Calu3 (cell line): ENCODE measurements at regions not wholly inside any gene's neighbourhood (a gene's known extent, or its start where the extent isn't known, plus 50 kb on each side); places are given as distances from the start of the nearest gene placed in this dataset.

Experiments used
- BruUV-seq: library from RNA; stranded (reverse); fragments of 400-500 nt; replicated peaks from 2 replicates; lab custom pipeline; 2021; lab: Mats Ljungman, UMichigan
- CTCF ChIA-PET: fragments of 300-600 bp; sonication (Branson Sonifier 250); formaldehyde crosslinking; loops from one replicate; lab custom pipeline; 2022; ENCODE audit warnings: antibody characterized with exemption; lab: Charles Lee
- DNase-seq: peaks from one replicate; pipeline ENCODE4 v3.0.0; 2022
- H3K27ac Mint-ChIP-seq: one replicate; pipeline ENCODE4 v1.8.0; 2022; ENCODE audit warnings: mixed read lengths; ENCODE audit not compliant: unreplicated experiment
- H3K27me3 Mint-ChIP-seq: one replicate; pipeline ENCODE4 v1.8.0; 2022; ENCODE audit warnings: mixed read lengths; ENCODE audit not compliant: unreplicated experiment
- H3K36me3 Mint-ChIP-seq: one replicate; pipeline ENCODE4 v1.8.0; 2022; ENCODE audit warnings: mild to moderate bottlenecking, moderate library complexity, mixed read lengths; ENCODE audit not compliant: insufficient read depth, unreplicated experiment
- H3K4me1 Mint-ChIP-seq: one replicate; pipeline ENCODE4 v1.8.0; 2022; ENCODE audit warnings: mild to moderate bottlenecking, low read depth, mixed read lengths; ENCODE audit not compliant: unreplicated experiment
- H3K4me3 Mint-ChIP-seq: one replicate; pipeline ENCODE4 v1.8.0; 2022; ENCODE audit warnings: mild to moderate bottlenecking, low read depth, moderate library complexity, mixed read lengths; ENCODE audit not compliant: unreplicated experiment
- H3K9me3 Mint-ChIP-seq: one replicate; pipeline ENCODE4 v1.8.0; 2022; ENCODE audit warnings: low read depth, mixed read lengths; ENCODE audit not compliant: unreplicated experiment
- CTCF ChIP-seq: fragments of 200-600 bp; IDR thresholded peaks from one replicate; pipeline ENCODE4 v1.8.0; 2022; ENCODE audit warnings: antibody characterized with exemption; ENCODE audit not compliant: unreplicated experiment
- intact Hi-C: fragments of 100-400 bp; cut with micrococcal nuclease; formaldehyde crosslinking; loops from one replicate; pipeline ENCODE4 v1.10.0; 2022; ENCODE audit not compliant: unreplicated experiment

GRCh38 chr15:70316059-70316600 lies 218.4 kb upstream of the TLE3 start:
- intact Hi-C loops: no loop called here
- Mint-ChIP-seq H3K4me1 (no peaks in the 10 kb centered on the region), H3K9me3 (no peaks in the 10 kb centered on the region), H3K36me3 (no peaks in the 10 kb centered on the region), H3K4me3 (no peak overlapping the region), H3K27ac (no peak overlapping the region), H3K27me3 (peaks cover 49% of the 10 kb centered on the region)
- BruUV-seq: no TSS peak
- no peak for TF ChIP-seq CTCF
- no peak for DNase-seq
- CTCF ChIA-PET: no interaction called here

- Mint-ChIP-seq H3K4me3 (no peak overlapping the region), H3K4me1 (no peaks in the 10 kb centered on the region), H3K36me3 (no peaks in the 10 kb centered on the region), H3K27ac (no peak overlapping the region), H3K27me3 (peaks cover 42% of the 10 kb centered on the region), H3K9me3 (no peaks in the 10 kb centered on the region)
- no peak for DNase-seq
- CTCF ChIA-PET: no interaction called here
- BruUV-seq: no TSS peak
- no peak for TF ChIP-seq CTCF
- intact Hi-C loops: no loop called here
These were observed 217.7 kb upstream of the TLE3 start for GRCh38 chr15:70315431-70315830.

GRCh38 chr15:70314688-70315087 lies 217.0 kb upstream of the TLE3 start:
- no peaks in the 10 kb centered on the region for H3K36me3 Mint-ChIP-seq
- no peaks in the 10 kb centered on the region for H3K4me1 Mint-ChIP-seq
- TF ChIP-seq CTCF: no peak
- no peak overlapping the region for H3K27ac Mint-ChIP-seq
- no peaks in the 10 kb centered on the region for H3K9me3 Mint-ChIP-seq
- H3K4me3 Mint-ChIP-seq: no peak overlapping the region
- intact Hi-C loops: no loop called here
- BruUV-seq: no TSS peak
- DNase-seq: no peak
- H3K27me3 Mint-ChIP-seq: peaks cover 39% of the 10 kb centered on the region
- CTCF ChIA-PET: no interaction called here

GRCh38 chr15:70314018-70314354 lies 216.3 kb upstream of the TLE3 start:
- peaks cover 4% of the 10 kb centered on the region for H3K4me1 Mint-ChIP-seq
- CTCF ChIA-PET: no interaction called here
- intact Hi-C loops: no loop called here
- H3K4me3 Mint-ChIP-seq: no peak overlapping the region
- no peaks in the 10 kb centered on the region for H3K9me3 Mint-ChIP-seq
- H3K36me3 Mint-ChIP-seq: no peaks in the 10 kb centered on the region
- TF ChIP-seq CTCF: no peak
- BruUV-seq: no TSS peak
- DNase-seq: no peak
- H3K27ac Mint-ChIP-seq: no peak overlapping the region
- peaks cover 33% of the 10 kb centered on the region for H3K27me3 Mint-ChIP-seq
